Mesodermal cell (in vitro differentiated cells): ENCODE measurements at regions not wholly inside any gene's neighbourhood (a gene's known extent, or its start where the extent isn't known, plus 50 kb on each side); places are given as distances from the start of the nearest gene placed in this dataset.

Experiments used
- H3K27ac ChIP-seq: 2 replicates; pipeline ENCODE4 v1.7.0; 2013; ENCODE audit warnings: mild to moderate bottlenecking, low read depth, low read length, moderate library complexity; ENCODE audit not compliant: severe bottlenecking
- H3K36me3 ChIP-seq: 2 replicates; pipeline ENCODE4 v1.7.1; 2013; ENCODE audit warnings: mild to moderate bottlenecking, low read length, moderate library complexity; ENCODE audit not compliant: control insufficient read depth, insufficient read depth
- H3K4me1 ChIP-seq: one replicate; pipeline ENCODE4 v1.7.1; 2013; ENCODE audit warnings: mild to moderate bottlenecking, low read length; ENCODE audit not compliant: insufficient read depth, control insufficient read depth, poor library complexity, severe bottlenecking
- H3K4me3 ChIP-seq: 2 replicates; pipeline ENCODE4 v1.7.0; 2013; ENCODE audit warnings: low read length, control low read depth, mild to moderate bottlenecking; ENCODE audit not compliant: insufficient read depth, poor library complexity, severe bottlenecking; ENCODE audit errors: extremely low read depth
- H3K9me3 ChIP-seq: 2 replicates; pipeline ENCODE4 v1.7.1; 2013; ENCODE audit warnings: mild to moderate bottlenecking, low read length, moderate library complexity; ENCODE audit not compliant: control insufficient read depth
- WGBS, 2 experiments: methylation state at CpG; one replicate each; pipeline ENCODE4 v1.1.5; 2013; ENCODE audit warnings: missing lambda C conversion rate in 2 of 2; ENCODE audit not compliant: insufficient coverage in 2 of 2; 5-methylcytosine and 5-hydroxymethylcytosine counted together

GRCh38 chr2:180647621-180648020, 332.8 kb upstream of the UBE2E3 start:
- Histone ChIP-seq H3K4me3 (no peak overlapping the region), H3K9me3 (no peaks in the 10 kb centered on the region), H3K36me3 (no peaks in the 10 kb centered on the region), H3K4me1 (no peaks in the 10 kb centered on the region), H3K27ac (no peak overlapping the region)
- 78 to 91% methylated on average over 2 to 3 of the region's 3 CpGs for WGBS, 2 experiments

DNA sequence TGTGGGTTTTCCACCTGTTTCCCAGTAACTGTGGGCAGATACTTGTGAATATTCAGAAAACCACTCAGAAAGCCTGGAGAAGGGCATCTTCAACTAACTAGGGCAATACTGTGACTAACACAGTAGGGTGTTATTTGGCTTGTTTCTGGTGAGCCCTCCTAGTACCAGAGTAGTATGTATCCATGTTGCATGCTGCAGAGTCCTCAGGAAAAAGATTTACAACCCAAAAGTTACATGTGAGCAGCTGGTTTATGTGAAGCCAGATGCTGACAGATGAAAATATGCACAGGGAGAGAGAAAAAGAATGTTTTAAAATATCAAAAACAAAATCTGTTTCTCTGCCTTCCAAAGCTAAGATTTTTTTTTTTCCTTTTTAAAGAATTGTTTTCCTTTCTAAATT, 333.2 kb upstream of the UBE2E3 start:
- Histone ChIP-seq H3K27ac (no peak overlapping the region), H3K4me1 (no peaks in the 10 kb centered on the region), H3K9me3 (no peaks in the 10 kb centered on the region), H3K36me3 (no peaks in the 10 kb centered on the region), H3K4me3 (no peak overlapping the region)

DNA sequence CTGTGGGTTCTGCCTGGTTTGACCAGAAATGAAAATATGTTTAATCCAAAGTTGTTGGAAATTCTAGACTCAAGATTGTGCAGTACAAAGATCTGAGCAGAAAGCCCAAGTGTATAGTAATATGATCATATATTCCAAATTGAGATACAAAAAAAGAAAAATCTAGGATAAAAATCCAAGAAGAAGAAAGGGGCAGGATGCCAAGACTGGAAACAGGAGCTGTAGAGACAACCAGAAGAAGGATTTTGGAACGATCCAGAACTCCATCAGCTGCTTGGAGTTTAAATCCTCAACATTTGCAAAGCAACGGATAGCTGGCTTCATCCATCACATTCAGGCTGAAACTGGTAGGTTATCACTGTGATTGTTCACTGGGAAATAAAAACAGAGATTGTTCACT, 333.6 kb upstream of the UBE2E3 start:
- H3K4me1 ChIP-seq, result no peaks in the 10 kb centered on the region
- H3K36me3 ChIP-seq, result no peaks in the 10 kb centered on the region
- H3K9me3 ChIP-seq, result no peaks in the 10 kb centered on the region
- H3K27ac ChIP-seq, result no peak overlapping the region
- 74 to 100% methylated on average over 2 of the region's 2 CpGs for WGBS, 2 experiments
- no peak overlapping the region for H3K4me3 ChIP-seq

GRCh38 chr2:180644709-180645108, 335.7 kb upstream of the UBE2E3 start:
- no CpG with 5 or more reads among the region's 2 CpGs for WGBS, 2 experiments
- no peak overlapping the region for H3K4me3 ChIP-seq
- H3K4me1 ChIP-seq, result no peaks in the 10 kb centered on the region
- no peaks in the 10 kb centered on the region for H3K9me3 ChIP-seq
- H3K36me3 ChIP-seq, result no peaks in the 10 kb centered on the region
- H3K27ac ChIP-seq, result no peak overlapping the region

GRCh38 chr2:180630756-180631155, 349.6 kb upstream of the UBE2E3 start:
- H3K27ac ChIP-seq, result no peak overlapping the region
- no peaks in the 10 kb centered on the region for H3K9me3 ChIP-seq
- no peaks in the 10 kb centered on the region for H3K36me3 ChIP-seq
- WGBS, 2 experiments, result 100% methylated on average over 1 of the region's 2 CpGs
- no peaks in the 10 kb centered on the region for H3K4me1 ChIP-seq
- H3K4me3 ChIP-seq, result no peak overlapping the region

- no peaks in the 10 kb centered on the region for H3K4me1 ChIP-seq
- no peak overlapping the region for H3K4me3 ChIP-seq
- no peaks in the 10 kb centered on the region for H3K36me3 ChIP-seq
- peak overlapping the region; percentile 24 for H3K27ac ChIP-seq
- H3K9me3 ChIP-seq, result no peaks in the 10 kb centered on the region
- 89 to 100% methylated on average over 1 to 2 of the region's 4 CpGs for WGBS, 2 experiments
Observed at GRCh38 chr2:180625006-180625844, 355.2 kb upstream of the UBE2E3 start.

DNA sequence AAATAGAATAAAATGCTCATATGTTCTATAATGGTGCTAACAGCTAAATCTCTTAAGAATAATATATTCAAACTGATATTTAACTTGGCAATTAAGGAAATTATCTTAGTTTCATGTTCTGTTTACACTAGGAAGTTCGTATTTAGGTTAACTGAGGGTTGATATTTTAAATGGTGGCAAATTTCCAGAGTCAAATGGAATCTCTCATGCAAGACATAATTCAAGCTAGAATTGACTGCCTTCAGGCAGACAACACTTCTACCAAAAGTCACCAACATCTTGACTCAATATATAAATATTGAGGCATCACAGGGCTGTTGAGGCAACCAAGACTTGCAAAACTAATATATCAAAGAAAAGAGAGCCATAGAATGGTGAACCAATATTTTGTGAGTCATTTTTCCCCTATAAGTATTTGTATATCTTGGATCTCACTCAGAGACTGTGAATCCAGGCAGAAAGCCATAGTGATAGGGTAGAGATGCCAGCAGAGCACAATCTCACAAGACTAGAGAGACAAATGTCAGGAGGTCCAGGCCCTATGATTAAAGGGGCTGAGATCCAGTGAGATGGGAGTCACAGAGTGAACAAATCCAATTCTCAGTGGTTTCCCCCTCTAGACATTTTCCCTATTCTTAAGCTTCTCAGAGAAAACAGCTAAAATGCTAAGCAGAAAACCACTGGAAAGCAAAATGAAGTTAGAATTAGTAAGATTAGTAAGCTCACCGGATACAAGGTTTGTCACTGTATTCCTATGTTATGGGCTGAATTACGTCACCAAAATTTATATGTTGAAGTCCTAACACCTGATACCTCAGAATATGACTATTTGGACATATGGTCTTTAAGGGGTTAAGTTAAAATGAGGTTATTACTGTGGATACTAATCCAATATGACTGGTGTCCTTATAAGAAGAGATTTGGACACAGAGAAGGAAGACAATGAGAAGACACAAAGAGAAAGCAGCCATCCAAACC, 358.2 kb upstream of the UBE2E3 start:
- 100% methylated on average over 1 of the region's 3 CpGs; no CpG with 5 or more reads in 1 of the 2 experiments for WGBS, 2 experiments
- Histone ChIP-seq H3K36me3 (no peaks in the 10 kb centered on the region), H3K9me3 (no peaks in the 10 kb centered on the region), H3K27ac (no peak overlapping the region), H3K4me1 (peaks cover 3% of the 10 kb centered on the region), H3K4me3 (no peak overlapping the region)

DNA sequence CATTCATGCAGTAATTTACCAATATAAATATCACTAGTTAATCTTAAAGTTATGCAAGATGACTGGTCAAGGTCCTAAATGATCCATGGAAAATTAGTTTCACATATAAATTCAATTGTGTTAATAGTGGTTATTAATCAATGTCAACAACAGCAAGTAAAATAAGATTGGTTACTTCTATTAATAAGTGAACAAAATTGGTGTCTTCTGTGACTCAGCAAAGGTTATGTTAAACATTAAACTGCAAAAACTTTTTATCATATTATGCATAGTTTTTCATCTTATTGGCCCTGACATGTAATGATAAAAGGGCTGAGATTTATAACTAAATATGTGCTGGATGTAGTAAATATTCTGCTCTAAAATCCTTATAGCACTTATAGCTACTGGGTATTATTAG, 359.0 kb upstream of the UBE2E3 start:
- Histone ChIP-seq H3K27ac (no peak overlapping the region), H3K9me3 (no peaks in the 10 kb centered on the region), H3K4me1 (peaks cover 3% of the 10 kb centered on the region), H3K36me3 (no peaks in the 10 kb centered on the region), H3K4me3 (no peak overlapping the region)

DNA sequence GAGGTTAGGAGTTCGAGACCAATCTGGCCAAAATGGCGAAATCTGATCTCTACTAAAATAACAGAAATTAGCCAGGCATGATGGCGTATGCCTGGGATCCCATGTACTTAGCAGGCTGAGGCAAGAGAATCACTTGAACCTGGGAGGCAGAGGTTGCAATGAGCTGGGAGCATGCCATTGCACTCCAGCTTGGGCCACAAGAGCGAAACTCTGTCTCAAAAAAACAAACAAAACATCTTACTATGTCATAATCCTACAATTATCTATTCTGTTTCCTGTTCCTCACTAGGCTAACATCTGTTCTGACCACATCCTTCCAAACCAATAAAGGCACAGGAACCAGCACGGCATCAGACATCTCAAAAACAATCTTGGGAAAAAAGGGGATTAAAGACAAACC, 361.8 kb upstream of the UBE2E3 start:
- H3K4me3 ChIP-seq, result no peak overlapping the region
- peak overlapping the region; percentile 41 for H3K27ac ChIP-seq
- no peaks in the 10 kb centered on the region for H3K9me3 ChIP-seq
- H3K4me1 ChIP-seq, result peaks cover 3% of the 10 kb centered on the region
- no peaks in the 10 kb centered on the region for H3K36me3 ChIP-seq
- 89 to 90% methylated on average over 4 of the region's 5 CpGs for WGBS, 2 experiments

DNA sequence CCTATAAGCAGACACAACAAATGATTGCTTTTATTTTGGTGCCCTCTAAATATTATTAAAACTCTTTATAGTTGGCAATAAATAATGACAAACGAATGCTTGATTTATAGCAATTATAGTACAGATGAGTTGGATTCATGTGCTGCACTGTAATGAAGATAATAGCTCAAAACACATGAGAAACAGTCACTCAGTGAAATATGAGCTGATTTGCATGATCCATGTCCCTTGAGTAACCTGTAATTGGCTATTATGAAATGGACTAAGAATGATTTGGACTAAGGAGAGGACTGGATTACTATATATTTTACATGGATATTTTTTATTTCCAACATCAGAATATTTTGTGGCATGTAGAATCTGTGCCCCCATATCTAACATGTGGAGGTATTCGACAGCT, 365.6 kb upstream of the UBE2E3 start:
- H3K27ac ChIP-seq, result no peak overlapping the region
- no peak overlapping the region for H3K4me3 ChIP-seq
- H3K9me3 ChIP-seq, result no peaks in the 10 kb centered on the region
- peaks cover 3% of the 10 kb centered on the region for H3K4me1 ChIP-seq
- H3K36me3 ChIP-seq, result no peaks in the 10 kb centered on the region
- 100% methylated on average over 1 of the region's 2 CpGs; no CpG with 5 or more reads in 1 of the 2 experiments for WGBS, 2 experiments
